GM12878 (cell line): ENCODE measurements at regions not wholly inside any gene's neighbourhood (a gene's known extent, or its start where the extent isn't known, plus 50 kb on each side); places are given as distances from the start of the nearest gene placed in this dataset.

Source experiments
- CEBPB ChIP-seq, 2 experiments: fragments of 150-350 bp in 1 of 2; IDR thresholded peaks; 2 replicates each; pipeline ENCODE4 v1.6.1; 2012 to 2014; ENCODE audit warnings: low read depth in 2 of 2, low read length in 2 of 2, borderline replicate concordance in 1 of 2, inconsistent platforms in 1 of 2
- ZNF274 ChIP-seq: IDR thresholded peaks from one replicate; pipeline ENCODE4 v1.8.0; 2011; ENCODE audit not compliant: insufficient read length, insufficient read depth
- TF ChIP-seq, protein P1 (sequence below): IDR thresholded peaks from 2 replicates; pipeline ENCODE4 v1.6.1; 2012; ENCODE audit warnings: low read depth, low read length, improper control_type of control experiment

DNA sequence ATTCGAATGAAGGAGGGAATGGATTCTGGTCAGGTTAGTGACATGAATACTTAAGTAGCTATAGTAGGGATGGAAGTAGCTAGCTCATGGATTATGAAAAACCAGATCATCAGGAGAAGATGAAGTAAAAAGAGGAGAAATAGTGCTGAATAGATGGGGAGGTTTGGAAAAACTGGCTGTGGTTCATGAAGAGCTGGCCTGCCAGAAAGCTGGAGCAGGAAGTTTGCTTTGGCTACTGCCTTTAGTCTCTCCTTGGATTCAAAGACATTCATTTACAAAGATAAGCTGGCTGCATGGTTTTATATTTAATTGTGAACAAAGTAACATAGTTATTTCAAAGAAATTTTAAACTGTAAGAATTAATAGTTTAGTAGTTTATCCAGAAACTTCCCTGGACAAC is 567.0 kb downstream of the RIT2 start:
- TF ChIP-seq, protein P1, sequence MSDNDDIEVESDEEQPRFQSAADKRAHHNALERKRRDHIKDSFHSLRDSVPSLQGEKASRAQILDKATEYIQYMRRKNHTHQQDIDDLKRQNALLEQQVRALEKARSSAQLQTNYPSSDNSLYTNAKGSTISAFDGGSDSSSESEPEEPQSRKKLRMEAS: no peak
- TF ChIP-seq ZNF274 (no peak), CEBPB (IDR thresholded peaks at IDR 0.05; ENCODE audit: borderline replicate concordance in 1 of 2, low read depth in 2 of 2, low read length in 2 of 2) (no peak)
